NCI-H345 (cell line): ENCODE measurements at regions not wholly inside any gene's neighbourhood (a gene's known extent, or its start where the extent isn't known, plus 50 kb on each side); places are given as distances from the start of the nearest gene placed in this dataset.

ENCODE experiments used
- DNase-seq: peaks from one replicate; lab custom pipeline; 2025; lab: John Stamatoyannopoulos, UW

DNA sequence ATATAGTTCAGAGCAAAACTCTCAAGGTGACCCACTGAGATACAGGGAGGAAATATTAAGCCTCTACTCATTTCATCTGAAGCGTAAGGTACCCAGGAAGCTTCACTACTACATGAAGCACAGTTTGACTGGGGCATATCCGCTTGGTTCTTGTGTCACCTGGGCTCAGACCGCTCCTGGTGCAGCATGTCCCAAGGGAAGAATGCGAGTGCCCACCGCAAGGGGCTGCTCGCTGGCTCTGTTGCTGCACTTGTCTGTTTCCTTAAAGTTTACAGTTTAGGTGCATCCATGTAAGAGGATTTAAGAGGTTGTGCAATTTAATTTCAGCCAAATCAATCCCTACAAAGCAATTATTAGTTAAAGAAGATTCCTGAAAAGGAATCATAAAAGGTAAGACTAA is 507.8 kb downstream of the FBXO15 start:
- no peak for DNase-seq

DNA sequence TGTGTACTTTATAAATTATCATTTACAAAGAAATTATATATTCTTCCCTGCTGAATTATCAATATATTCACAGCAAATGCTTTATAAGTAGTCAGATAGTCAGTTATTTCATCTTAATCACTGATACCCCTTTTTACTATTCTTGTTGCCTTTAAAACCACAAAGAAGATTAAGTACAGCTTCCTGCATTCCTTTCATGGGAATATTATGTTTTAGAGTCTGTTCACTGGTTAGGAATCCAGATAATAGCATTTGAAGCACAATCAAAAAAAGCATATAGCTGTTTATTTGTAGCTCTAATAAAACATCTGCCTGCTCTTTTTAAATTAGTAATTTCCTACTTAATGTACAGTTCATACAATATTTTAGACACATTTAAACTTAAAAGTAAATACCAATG is 508.9 kb downstream of the FBXO15 start:
- DNase-seq = no peak

DNA sequence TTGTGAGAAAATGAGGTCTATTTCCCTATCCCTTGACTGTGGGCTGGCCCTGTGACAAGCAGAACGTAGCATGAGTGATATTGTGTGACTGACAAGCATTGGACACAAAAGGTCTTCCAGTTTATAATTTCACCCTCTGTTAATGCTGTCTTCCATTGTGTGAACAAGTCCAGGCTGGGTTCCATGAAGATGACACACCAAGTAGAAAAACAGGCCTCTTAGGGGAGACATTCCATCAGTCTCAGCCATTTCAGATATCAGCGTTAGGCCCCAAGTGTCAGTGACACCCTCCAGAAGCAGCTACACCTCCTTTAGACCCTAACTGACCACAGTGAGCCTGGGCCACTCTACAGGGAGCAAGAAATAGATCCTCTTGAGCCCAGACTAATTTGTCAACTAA is 511.3 kb downstream of the FBXO15 start:
- no peak for DNase-seq

- no peak for DNase-seq
Observed at GRCh38 chr18:73626859-73627258, 520.8 kb downstream of the FBXO15 start.

GRCh38 chr18:73626221-73626620 is 521.4 kb downstream of the FBXO15 start:
- DNase-seq = no peak

GRCh38 chr18:73621091-73621490 is 526.5 kb downstream of the FBXO15 start:
- DNase-seq = no peak

DNA sequence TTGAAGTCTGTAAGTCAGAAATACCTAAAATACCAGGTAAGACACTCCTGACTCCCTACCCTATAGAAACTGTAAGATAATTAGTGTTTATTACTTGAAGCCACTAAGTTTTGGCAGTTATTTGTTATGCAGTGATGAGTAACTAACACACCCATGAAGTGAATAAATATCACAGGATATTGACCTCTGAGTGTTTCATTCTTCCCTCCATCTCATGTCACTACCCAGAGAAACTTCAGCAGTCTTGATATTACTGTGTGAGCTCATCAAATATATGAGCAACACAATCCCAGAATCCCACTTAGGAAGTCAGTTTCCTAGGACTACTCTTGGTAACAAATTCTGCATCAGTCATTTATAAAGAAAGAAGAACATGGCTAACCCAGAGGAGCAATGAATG is 529.7 kb downstream of the FBXO15 start:
- no peak for DNase-seq

- DNase-seq = no peak
Observed at GRCh38 chr18:73615506-73615905, 532.1 kb downstream of the FBXO15 start.

DNA sequence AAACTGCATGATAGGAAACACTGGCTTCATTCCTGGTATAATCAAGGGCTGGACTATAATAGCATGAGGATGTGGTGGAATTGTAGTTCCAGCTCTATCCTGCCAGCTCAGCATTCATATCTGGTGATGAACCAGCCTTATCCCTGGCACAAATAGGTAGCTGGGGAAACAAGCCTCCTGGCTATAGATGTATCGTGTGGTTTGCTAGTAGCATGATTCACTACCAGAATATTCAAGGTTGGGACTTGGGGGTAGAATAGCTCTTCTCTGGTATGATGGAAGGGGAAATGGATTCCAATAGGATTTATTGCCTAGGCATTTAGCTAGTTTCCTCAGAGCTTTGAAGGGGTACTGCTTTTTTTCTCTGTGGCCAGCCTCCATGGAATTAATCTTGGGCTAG is 532.8 kb downstream of the FBXO15 start:
- DNase-seq = no peak

- no peak for DNase-seq
Observed at GRCh38 chr18:73613706-73614340, 533.8 kb downstream of the FBXO15 start.

GRCh38 chr18:73597832-73598615 is 549.6 kb downstream of the FBXO15 start:
- DNase-seq = no peak

- no peak for DNase-seq
Observed at GRCh38 chr18:73594749-73595148, 552.9 kb downstream of the FBXO15 start.

- no peak for DNase-seq
Observed at GRCh38 chr18:73593207-73593606, 554.4 kb downstream of the FBXO15 start.

DNA sequence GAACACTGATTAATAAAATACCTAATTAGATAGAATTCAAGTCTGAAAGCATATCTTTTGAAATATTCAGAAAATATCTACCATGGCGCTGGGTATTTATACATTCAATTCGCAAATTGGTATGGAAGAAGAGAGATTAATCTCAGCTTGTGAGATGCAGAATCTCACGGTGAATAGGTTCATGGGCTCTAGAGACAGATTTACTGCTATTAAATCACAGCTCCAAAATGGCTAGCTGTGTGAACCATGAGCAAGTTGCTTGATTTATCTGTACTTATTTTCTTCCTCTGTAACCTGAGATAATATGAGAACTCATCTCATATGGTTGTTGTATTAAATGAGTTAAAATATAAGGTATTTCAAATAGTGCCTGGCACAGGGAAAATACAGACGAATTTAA is 556.7 kb downstream of the FBXO15 start:
- DNase-seq = no peak

GRCh38 chr18:73579698-73580097 is 567.9 kb downstream of the FBXO15 start:
- no peak for DNase-seq

GRCh38 chr18:73577365-73577764 is 570.3 kb downstream of the FBXO15 start:
- no peak for DNase-seq

DNA sequence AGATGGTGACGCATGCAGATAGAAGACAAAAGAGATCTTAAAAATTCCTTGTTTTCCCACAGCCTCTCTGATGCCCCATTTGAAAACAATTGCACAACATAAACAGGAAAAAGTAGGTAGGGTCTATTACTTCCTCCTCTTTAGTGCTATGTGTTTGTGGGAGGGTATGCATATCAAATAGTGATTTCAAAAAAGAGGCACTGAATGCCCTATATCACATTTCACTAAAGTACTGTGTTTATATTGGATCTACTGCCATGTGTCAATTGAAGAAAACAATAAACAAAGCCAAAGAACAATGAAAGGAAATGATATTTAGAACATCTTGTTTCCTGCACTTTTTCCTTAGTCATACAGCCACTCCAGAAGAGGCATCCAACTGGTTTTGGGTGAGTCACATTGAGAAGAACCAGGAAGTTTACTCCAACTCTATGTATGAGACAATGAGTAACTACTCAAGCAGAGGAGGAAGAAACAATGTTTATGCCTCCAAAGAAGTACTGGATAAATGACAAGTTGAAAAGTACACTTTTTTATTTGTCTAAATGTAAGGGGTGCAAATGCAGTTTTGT is 583.6 kb downstream of the FBXO15 start:
- peak; percentile 18 for DNase-seq

DNA sequence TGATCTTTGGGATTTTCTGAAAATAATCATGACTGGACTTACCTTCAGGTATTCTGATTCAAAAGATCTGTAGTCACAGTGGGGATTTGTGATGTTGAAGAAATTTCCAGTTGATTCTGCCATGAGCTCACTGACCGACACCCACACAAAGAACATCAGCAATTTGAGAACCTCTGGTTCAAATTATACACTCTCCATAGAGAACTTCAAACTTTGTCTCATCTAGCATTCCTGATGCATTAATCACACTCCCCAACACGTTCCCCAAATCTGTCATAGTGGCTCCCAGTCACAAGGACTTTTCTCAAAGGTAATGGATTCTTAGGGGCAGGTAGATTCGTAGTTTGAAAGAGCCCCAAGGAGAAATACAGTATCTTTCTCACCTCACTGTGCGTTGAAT is 584.3 kb downstream of the FBXO15 start:
- DNase-seq = no peak

DNA sequence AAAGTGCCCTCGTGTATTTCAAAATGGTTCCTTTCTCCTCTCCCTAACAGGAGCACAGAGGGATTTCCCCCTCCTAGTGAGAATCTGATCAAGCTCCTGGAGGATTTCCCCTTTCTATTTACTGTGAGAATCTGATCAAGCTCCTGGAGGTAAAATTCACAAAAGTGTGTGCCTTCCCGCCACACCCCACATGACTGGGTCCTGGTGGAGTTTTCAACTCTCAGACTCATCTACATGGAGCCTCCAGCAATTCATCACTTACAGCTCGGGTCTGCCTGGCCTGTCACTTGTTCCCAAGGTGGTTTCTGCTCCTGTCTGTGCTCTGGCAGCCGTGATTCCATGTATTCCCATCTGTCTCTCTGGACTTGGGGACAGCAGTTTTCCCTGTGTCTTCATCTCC is 590.7 kb downstream of the FBXO15 start:
- DNase-seq = no peak

DNA sequence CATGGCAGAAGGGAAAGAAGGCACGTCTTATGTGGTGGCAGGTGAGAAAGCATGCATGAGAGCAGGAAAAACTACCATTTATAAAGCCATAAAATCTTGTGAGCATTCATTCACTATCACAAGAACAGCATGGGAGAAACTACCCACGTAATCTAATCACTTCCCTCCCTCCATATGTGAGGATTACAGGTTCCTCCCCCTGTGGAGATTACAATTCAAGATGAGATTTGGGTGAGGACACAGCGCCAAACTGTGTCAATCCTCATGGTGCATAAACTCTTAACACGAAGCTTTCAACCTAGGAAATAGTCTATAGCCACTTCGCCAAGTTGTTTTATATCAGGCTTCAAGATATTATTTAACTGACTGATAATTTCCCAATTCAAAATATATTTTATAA is 595.5 kb downstream of the FBXO15 start:
- no peak for DNase-seq

GRCh38 chr18:73551211-73551610 is 596.4 kb downstream of the FBXO15 start:
- DNase-seq = no peak

- no peak for DNase-seq
Observed at GRCh38 chr18:73549236-73549635, 598.4 kb downstream of the FBXO15 start.

DNA sequence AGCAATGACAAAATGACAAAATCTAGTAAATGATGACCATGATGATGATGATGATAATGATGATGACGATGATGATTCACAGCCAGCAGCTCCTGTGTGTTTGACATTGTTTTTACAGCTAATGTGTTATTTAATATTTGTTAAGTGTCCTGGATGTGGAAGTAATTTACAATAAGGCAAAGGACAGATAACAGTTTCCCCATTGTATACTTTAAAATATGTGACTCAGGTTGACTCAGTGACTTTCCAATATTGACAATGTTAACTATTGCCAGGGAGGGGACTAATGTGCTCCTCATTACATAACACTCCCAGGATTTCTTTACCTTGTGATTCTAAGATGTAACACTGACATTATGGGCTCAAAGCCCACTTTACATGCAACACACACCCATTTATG is 602.2 kb downstream of the FBXO15 start:
- DNase-seq = no peak

DNA sequence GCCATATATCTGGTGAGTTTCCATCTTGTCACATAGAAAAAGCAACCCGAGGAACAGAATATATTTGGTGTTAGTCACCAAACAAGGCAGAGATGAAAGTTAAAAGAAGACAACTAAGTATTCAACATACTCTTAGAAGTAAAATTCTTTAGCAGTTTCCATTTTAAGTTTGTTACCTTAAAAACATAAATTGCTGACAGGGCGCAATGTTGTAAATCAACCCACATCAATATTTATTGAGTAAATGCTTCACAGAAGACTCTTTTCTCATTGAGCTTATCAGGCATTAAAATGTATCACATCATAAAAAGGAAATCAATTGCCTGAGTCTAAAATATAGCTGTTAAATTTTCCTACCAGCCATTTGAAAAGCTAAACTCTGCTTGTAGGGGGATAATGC is 603.0 kb downstream of the FBXO15 start:
- no peak for DNase-seq
